HepG2 (cell line): ENCODE measurements at regions not wholly inside any gene's neighbourhood (a gene's known extent, or its start where the extent isn't known, plus 50 kb on each side); places are given as distances from the start of the nearest gene placed in this dataset.

ENCODE experiments used
- ATAC-seq: fragments of 200-7000 bp; cut with Tn5 transposase; 3 replicates; pipeline ENCODE4 v1.9.1; 2020; ENCODE audit warnings: mild to moderate bottlenecking, moderate library complexity
- BruUV-seq: library from RNA; stranded (reverse); fragments of 400-500 nt; replicated peaks from 2 replicates; lab custom pipeline; 2021; lab: Mats Ljungman, UMichigan
- CTCF ChIA-PET: fragments of 300-600 bp; formaldehyde crosslinking; extraction: SDS; loops from one replicate; lab custom pipeline; 2021; ENCODE audit warnings: low total read pairs, inconsistent platforms, low intra/inter-chr PET ratio; lab: Yijun Ruan, JAX
- POLR2A ChIA-PET: fragments of 350-600 bp; sonication (Branson Sonifier 250); formaldehyde crosslinking; loops from one replicate; lab custom pipeline; 2020; ENCODE audit warnings: antibody characterized with exemption, inconsistent platforms; lab: Yijun Ruan, JAX
- DNase-seq: peaks from one replicate; pipeline ENCODE4 v3.0.0-alpha.2; 2015; ENCODE audit warnings: low spot score
- FAIRE-seq: peaks from 3 replicates; lab custom pipeline; 2011; peaks lifted over from hg19 to GRCh38; lab: Jason Lieb, UNC
- H2AFZ ChIP-seq: one replicate; pipeline ENCODE4 v1.6.1; 2011; ENCODE audit warnings: low read length, inconsistent platforms
- H3K27ac ChIP-seq: fragments of 300-600 bp; 3 replicates; pipeline ENCODE4 v1.8.0; 2011; ENCODE audit warnings: mixed run types, mild to moderate bottlenecking, mixed read lengths, low read length, inconsistent platforms; ENCODE audit not compliant: insufficient read depth; ENCODE audit errors: extremely low read length
- H3K27me3 ChIP-seq, 2 experiments: fragments of 200-600 bp in 1 of 2; 2 replicates in 1 of 2; 3 replicates in 1 of 2; pipeline versions ENCODE4 v1.6.0 to v1.8.0; 2011; ENCODE audit warnings: low read length in 2 of 2, mild to moderate bottlenecking in 2 of 2, moderate library complexity in 2 of 2, inconsistent platforms in 1 of 2; ENCODE audit not compliant: insufficient read depth in 2 of 2, control insufficient read depth in 1 of 2
- H3K36me3 ChIP-seq, 2 experiments: fragments of 200-600 bp in 1 of 2; replicated peaks in 1 of 2; 2 replicates in 1 of 2; 3 replicates in 1 of 2; pipeline versions ENCODE4 v1.5.1 to v1.8.0; 2011; ENCODE audit warnings: low read length in 2 of 2, inconsistent platforms in 1 of 2; ENCODE audit not compliant: insufficient read depth in 2 of 2, control insufficient read depth in 1 of 2
- H3K4me1 ChIP-seq: 2 replicates; pipeline ENCODE4 v1.5.1; 2012; ENCODE audit warnings: low read length, inconsistent platforms; ENCODE audit not compliant: insufficient read depth
- H3K4me2 ChIP-seq: 2 replicates; pipeline ENCODE4 v1.6.0; 2011; ENCODE audit warnings: low read depth, low read length, inconsistent platforms
- H3K4me3 ChIP-seq, 3 experiments: fragments of 200-600 bp in 1 of 3; sonication (generic), shearing (Covaris generic) in 1 of 3; replicated peaks in 1 of 3; 2 replicates each; pipeline ENCODE4 v1.5.1; 2011 to 2016; ENCODE audit warnings: low read length in 3 of 3, inconsistent platforms in 2 of 3, low read depth in 2 of 3, mild to moderate bottlenecking in 2 of 3, control low read depth in 1 of 3, mixed read lengths in 1 of 3; ENCODE audit not compliant: insufficient read depth in 1 of 3
- H3K79me2 ChIP-seq: one replicate; pipeline ENCODE4 v1.6.1; 2011; ENCODE audit warnings: low read length, inconsistent platforms; ENCODE audit not compliant: insufficient read depth
- H3K9ac ChIP-seq: 2 replicates; pipeline ENCODE4 v1.6.0; 2011; ENCODE audit warnings: mild to moderate bottlenecking, low read depth, low read length, inconsistent platforms; ENCODE audit not compliant: insufficient read depth
- H3K9me3 ChIP-seq: 2 replicates; pipeline ENCODE4 v1.5.1; 2012; ENCODE audit warnings: mild to moderate bottlenecking, low read length
- H4K20me1 ChIP-seq: 2 replicates; pipeline ENCODE4 v1.6.0; 2011; ENCODE audit warnings: inconsistent platforms, mild to moderate bottlenecking, low read length, moderate library complexity; ENCODE audit not compliant: insufficient read depth
- CCDC6 ChIP-seq: sonication (generic); formaldehyde crosslinking; IDR thresholded peaks from 2 replicates; pipeline ENCODE4 v1.8.1; 2022; ENCODE audit warnings: mild to moderate bottlenecking, missing genetic modification reagents, moderate library complexity
- DPF2 ChIP-seq: sonication (generic); formaldehyde crosslinking; IDR thresholded peaks from 2 replicates; pipeline ENCODE4 v1.4.0; 2020; ENCODE audit warnings: mild to moderate bottlenecking, low read depth, missing genetic modification reagents, borderline replicate concordance
- GABPB1 ChIP-seq: IDR thresholded peaks from 2 replicates; pipeline ENCODE4 v1.6.1; 2016; ENCODE audit warnings: mild to moderate bottlenecking, missing genetic modification reagents, moderate library complexity, missing compliant biosample characterization
- HDAC1 ChIP-seq: sonication (generic); formaldehyde crosslinking; IDR thresholded peaks from 2 replicates; pipeline ENCODE4 v1.5.1; 2020; ENCODE audit warnings: mild to moderate bottlenecking, missing genetic modification reagents
- PAF1 ChIP-seq: IDR thresholded peaks from 2 replicates; pipeline ENCODE4 v1.6.1; 2016; ENCODE audit warnings: missing genetic modification reagents, missing compliant biosample characterization
- PAWR ChIP-seq: sonication (generic); formaldehyde crosslinking; IDR thresholded peaks from 2 replicates; pipeline ENCODE4 v1.4.0; 2020; ENCODE audit warnings: missing genetic modification reagents, mild to moderate bottlenecking, borderline replicate concordance
- RBM39 ChIP-seq: fragments of 200-400 bp; formaldehyde crosslinking; IDR thresholded peaks from one replicate; pipeline ENCODE4 v1.6.1; 2018; ENCODE audit warnings: antibody characterized with exemption, mild to moderate bottlenecking, low read depth, low read length; ENCODE audit not compliant: poor library complexity, severe bottlenecking
- SMAD3 ChIP-seq: sonication (generic); formaldehyde crosslinking; IDR thresholded peaks from 2 replicates; pipeline ENCODE4 v1.4.0; 2020; ENCODE audit warnings: missing genetic modification reagents
- ZIK1 ChIP-seq: sonication (generic); formaldehyde crosslinking; IDR thresholded peaks from 2 replicates; pipeline ENCODE4 v1.5.0; 2020; ENCODE audit warnings: mild to moderate bottlenecking, low read depth, missing genetic modification reagents, borderline replicate concordance
- ZNF101 ChIP-seq: sonication (generic); formaldehyde crosslinking; IDR thresholded peaks from 2 replicates; pipeline ENCODE4 v1.4.0; 2020; ENCODE audit warnings: mild to moderate bottlenecking, low read depth, missing genetic modification reagents, borderline replicate concordance
- ZNF350 ChIP-seq: sonication (generic); formaldehyde crosslinking; IDR thresholded peaks from 2 replicates; pipeline ENCODE4 v1.4.0; 2020; ENCODE audit warnings: mild to moderate bottlenecking, low read depth, missing genetic modification reagents, borderline replicate concordance
- ZNF570 ChIP-seq: sonication (generic); formaldehyde crosslinking; IDR thresholded peaks from 2 replicates; pipeline ENCODE4 v1.4.0; 2020; ENCODE audit warnings: mild to moderate bottlenecking, missing genetic modification reagents, borderline replicate concordance
- ZNF670 ChIP-seq: sonication (generic); formaldehyde crosslinking; IDR thresholded peaks from 2 replicates; pipeline ENCODE4 v1.8.0; 2022; ENCODE audit warnings: mild to moderate bottlenecking, missing genetic modification reagents, borderline replicate concordance
- WGBS: methylation state at CpG from one replicate; pipeline ENCODE4 v1.1.6; 2017; ENCODE audit warnings: low lambda C conversion rate; 5-methylcytosine and 5-hydroxymethylcytosine counted together
- in situ Hi-C: cut with HindIII; loops from 2 replicates; pipeline ENCODE4 v1.10.0; 2017; ENCODE audit warnings: low pct_unique_long_range_greater_than_20kb; ENCODE audit not compliant: extremely low pct_ligation_motif_present
- intact Hi-C: fragments of 100-400 bp; cut with micrococcal nuclease; formaldehyde crosslinking; loops from one replicate; pipeline ENCODE4 v1.10.0; 2022; ENCODE audit not compliant: unreplicated experiment
- TF ChIP-seq, protein P1 (sequence below): sonication (generic); formaldehyde crosslinking; IDR thresholded peaks from 2 replicates; pipeline ENCODE4 v1.5.0; 2020; ENCODE audit warnings: missing genetic modification reagents, mild to moderate bottlenecking, borderline replicate concordance
- TF ChIP-seq, protein P2 (sequence below): fragments of 450-650 bp; IDR thresholded peaks from 2 replicates; pipeline ENCODE4 v1.6.1; 2017
- TF ChIP-seq, protein P3 (sequence below): sonication (generic); formaldehyde crosslinking; IDR thresholded peaks from 2 replicates; pipeline ENCODE4 v1.8.1; 2023; ENCODE audit warnings: mild to moderate bottlenecking, missing genetic modification reagents
- TF ChIP-seq, protein P4 (sequence below): sonication (generic); formaldehyde crosslinking; IDR thresholded peaks from 2 replicates; pipeline ENCODE4 v1.5.1; 2020; ENCODE audit warnings: missing genetic modification reagents, mild to moderate bottlenecking, borderline replicate concordance
- TF ChIP-seq, protein P5 (sequence below): IDR thresholded peaks from 2 replicates; pipeline ENCODE4 v1.6.1; 2016; ENCODE audit warnings: missing biosample characterization, missing genetic modification reagents, low read depth

DNA sequence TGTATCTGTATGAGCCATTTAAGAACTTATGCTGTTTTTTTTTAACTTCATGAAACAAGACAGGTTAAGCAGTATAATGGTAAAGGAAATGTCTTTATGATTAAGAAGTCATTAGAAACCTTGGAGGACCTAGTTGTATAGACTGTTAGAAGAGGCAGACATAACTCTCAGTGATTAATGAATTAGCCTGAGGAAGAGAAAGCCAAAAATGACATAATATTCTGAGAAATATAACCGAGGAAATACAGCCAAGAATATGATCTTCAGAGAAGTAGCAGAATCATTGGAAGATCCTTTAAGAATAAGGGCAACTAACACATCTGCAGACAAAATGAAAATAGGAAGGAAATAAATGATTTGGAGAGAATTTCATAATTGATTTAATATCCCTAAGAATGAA lies 738.1 kb upstream of the NCAM2 start:
- Histone ChIP-seq H3K9ac (no peak overlapping the region), H3K4me1 (no peaks in the 10 kb centered on the region), H3K9me3 (peaks cover 66% of the 10 kb centered on the region), H4K20me1 (no peaks in the 10 kb centered on the region), H3K4me3 (no peak overlapping the region), H3K79me2 (no peaks in the 10 kb centered on the region), H3K27ac (no peak overlapping the region), H2AFZ (no peak overlapping the region), H3K36me3 (no peaks in the 10 kb centered on the region), H3K4me2 (no peak overlapping the region), H3K27me3 (no peaks in the 10 kb centered on the region)
- in situ Hi-C loops, result no loop called here
- ATAC-seq, result no peak
- FAIRE-seq, result no peak
- intact Hi-C loops, result no loop called here
- 6% methylated on average over 1 of the region's 1 CpG for WGBS
- ChIA-PET CTCF (no interaction called here), POLR2A (no interaction called here)
- no peak for DNase-seq
- no TSS peak for BruUV-seq
- TF ChIP-seq GABPB1 (CRISPR knock-in tag) (no peak), PAF1 (CRISPR knock-in tag) (no peak), ZNF670 (CRISPR knock-in tag) (no peak), HDAC1 (CRISPR knock-in tag) (no peak), DPF2 (no peak), ZNF101 (CRISPR knock-in tag) (no peak), ZNF350 (CRISPR knock-in tag) (no peak), ZNF570 (CRISPR knock-in tag) (no peak), RBM39 (no peak), CCDC6 (CRISPR knock-in tag) (no peak), SMAD3 (CRISPR knock-in tag) (no peak), ZIK1 (CRISPR knock-in tag) (no peak), PAWR (CRISPR knock-in tag) (no peak)
- TF ChIP-seq, protein P1, sequence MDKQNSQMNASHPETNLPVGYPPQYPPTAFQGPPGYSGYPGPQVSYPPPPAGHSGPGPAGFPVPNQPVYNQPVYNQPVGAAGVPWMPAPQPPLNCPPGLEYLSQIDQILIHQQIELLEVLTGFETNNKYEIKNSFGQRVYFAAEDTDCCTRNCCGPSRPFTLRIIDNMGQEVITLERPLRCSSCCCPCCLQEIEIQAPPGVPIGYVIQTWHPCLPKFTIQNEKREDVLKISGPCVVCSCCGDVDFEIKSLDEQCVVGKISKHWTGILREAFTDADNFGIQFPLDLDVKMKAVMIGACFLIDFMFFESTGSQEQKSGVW, result no peak
- TF ChIP-seq, protein P2, sequence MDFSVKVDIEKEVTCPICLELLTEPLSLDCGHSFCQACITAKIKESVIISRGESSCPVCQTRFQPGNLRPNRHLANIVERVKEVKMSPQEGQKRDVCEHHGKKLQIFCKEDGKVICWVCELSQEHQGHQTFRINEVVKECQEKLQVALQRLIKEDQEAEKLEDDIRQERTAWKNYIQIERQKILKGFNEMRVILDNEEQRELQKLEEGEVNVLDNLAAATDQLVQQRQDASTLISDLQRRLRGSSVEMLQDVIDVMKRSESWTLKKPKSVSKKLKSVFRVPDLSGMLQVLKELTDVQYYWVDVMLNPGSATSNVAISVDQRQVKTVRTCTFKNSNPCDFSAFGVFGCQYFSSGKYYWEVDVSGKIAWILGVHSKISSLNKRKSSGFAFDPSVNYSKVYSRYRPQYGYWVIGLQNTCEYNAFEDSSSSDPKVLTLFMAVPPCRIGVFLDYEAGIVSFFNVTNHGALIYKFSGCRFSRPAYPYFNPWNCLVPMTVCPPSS, result no peak
- TF ChIP-seq, protein P3, sequence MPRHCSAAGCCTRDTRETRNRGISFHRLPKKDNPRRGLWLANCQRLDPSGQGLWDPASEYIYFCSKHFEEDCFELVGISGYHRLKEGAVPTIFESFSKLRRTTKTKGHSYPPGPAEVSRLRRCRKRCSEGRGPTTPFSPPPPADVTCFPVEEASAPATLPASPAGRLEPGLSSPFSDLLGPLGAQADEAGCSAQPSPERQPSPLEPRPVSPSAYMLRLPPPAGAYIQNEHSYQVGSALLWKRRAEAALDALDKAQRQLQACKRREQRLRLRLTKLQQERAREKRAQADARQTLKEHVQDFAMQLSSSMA (CRISPR knock-in tag), result no peak
- TF ChIP-seq, protein P4, sequence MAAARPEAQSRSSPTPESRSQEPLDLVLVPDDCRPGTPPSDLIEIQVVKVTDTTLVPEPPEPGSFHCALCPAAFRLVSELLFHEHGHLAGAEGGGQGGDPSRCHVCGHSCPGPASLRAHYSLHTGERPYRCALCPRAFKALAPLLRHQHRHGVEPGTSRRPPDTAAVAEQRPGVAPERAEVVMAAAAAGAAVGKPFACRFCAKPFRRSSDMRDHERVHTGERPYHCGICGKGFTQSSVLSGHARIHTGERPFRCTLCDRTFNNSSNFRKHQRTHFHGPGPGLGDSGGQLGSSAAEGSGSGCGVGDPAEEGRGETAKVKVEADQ, result no peak
- TF ChIP-seq, protein P5, sequence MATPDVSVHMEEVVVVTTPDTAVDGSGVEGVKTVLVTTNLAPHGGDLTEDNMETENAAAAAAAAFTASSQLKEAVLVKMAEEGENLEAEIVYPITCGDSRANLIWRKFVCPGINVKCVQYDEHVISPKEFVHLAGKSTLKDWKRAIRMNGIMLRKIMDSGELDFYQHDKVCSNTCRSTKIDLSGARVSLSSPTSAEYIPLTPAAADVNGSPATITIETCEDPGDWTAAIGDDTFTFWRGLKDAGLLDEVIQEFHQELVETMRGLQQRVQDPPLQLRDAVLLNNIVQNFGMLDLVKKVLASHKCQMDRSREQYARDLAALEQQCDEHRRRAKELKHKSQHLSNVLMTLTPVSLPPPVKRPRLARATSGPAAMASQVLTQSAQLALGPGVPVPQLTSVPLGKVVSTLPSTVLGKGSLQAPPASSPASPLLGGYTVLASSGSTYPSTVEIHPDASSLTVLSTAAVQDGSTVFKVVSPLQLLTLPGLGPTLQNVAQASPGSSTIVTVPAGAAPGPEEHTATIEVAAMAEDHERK (CRISPR knock-in tag), result no peak
